ENCODE measurements at regions not wholly inside any gene's neighbourhood (a gene's known extent, or its start where the extent isn't known, plus 50 kb on each side); places are given as distances from the start of the nearest gene placed in this dataset.

GRCh38 chrX:69029771-69030170 is 135.5 kb downstream of the PJA1 start:
- no peaks in the 10 kb centered on the region for H3K9me3 ChIP-seq (replicated peaks; ENCODE audit: insufficient read depth, low read length)
- no peaks in the 10 kb centered on the region for H3K36me3 ChIP-seq (replicated peaks; ENCODE audit: insufficient read depth, low read length)
- H3K79me2 ChIP-seq (ENCODE audit: low read length): no peaks in the 10 kb centered on the region
- no peak for DNase-seq
- H3K4me3 ChIP-seq (ENCODE audit: low read length): no peak overlapping the region
- no peaks in the 10 kb centered on the region for H4K20me1 ChIP-seq (ENCODE audit: insufficient read depth, low read length)
- H3K4me2 ChIP-seq (ENCODE audit: low read depth, low read length): no peak overlapping the region
- no peaks in the 10 kb centered on the region for H3K4me1 ChIP-seq (ENCODE audit: low read length)
- no peaks in the 10 kb centered on the region for H3F3A ChIP-seq (ENCODE audit: insufficient read depth, low read length)
- no peak overlapping the region for H2AFZ ChIP-seq (ENCODE audit: low read length)
- no peak overlapping the region for H3K27ac ChIP-seq (ENCODE audit: low read length)
- H3K27me3 ChIP-seq (replicated peaks; ENCODE audit: insufficient read depth, low read length): no peaks in the 10 kb centered on the region
- no peak for TF ChIP-seq EZH2phosphoT487 (IDR thresholded peaks at IDR 0.05; ENCODE audit: low read length)
- TF ChIP-seq CTCF (IDR thresholded peaks at IDR 0.05; ENCODE audit: low read length): no peak
- H3K9ac ChIP-seq (ENCODE audit: low read length): no peak overlapping the region
- H3K9me2 ChIP-seq (replicated peaks; ENCODE audit: insufficient read depth, low read length): no peaks in the 10 kb centered on the region

DNA sequence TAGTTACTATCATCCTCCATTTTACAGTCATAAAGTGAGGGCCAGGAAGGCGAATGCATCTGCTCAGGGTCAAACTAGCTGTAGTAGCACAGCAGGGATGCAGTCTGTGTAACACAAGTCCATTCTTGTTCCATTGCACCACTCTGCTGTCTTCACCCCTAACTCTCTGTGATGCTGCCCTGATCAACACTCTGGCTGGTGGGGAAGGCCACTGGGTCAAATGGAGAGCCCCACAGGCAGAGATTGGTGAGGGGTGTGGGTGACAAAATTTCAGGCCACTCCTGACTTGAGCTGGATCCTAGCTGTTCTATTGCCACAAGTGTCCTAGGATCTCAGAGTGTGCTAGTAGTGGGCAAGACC is 136.5 kb downstream of the PJA1 start:
- Histone ChIP-seq H3K9me3 (replicated peaks; ENCODE audit: insufficient read depth, low read length) (no peaks in the 10 kb centered on the region), H3K36me3 (replicated peaks; ENCODE audit: insufficient read depth, low read length) (no peaks in the 10 kb centered on the region), H3K9ac (ENCODE audit: low read length) (no peak overlapping the region), H3F3A (ENCODE audit: insufficient read depth, low read length) (no peaks in the 10 kb centered on the region), H3K27ac (ENCODE audit: low read length) (no peak overlapping the region), H3K9me2 (replicated peaks; ENCODE audit: insufficient read depth, low read length) (no peaks in the 10 kb centered on the region), H4K20me1 (ENCODE audit: insufficient read depth, low read length) (no peaks in the 10 kb centered on the region), H3K4me1 (ENCODE audit: low read length) (no peaks in the 10 kb centered on the region), H3K4me3 (ENCODE audit: low read length) (no peak overlapping the region), H3K4me2 (ENCODE audit: low read depth, low read length) (no peak overlapping the region), H3K27me3 (replicated peaks; ENCODE audit: insufficient read depth, low read length) (no peaks in the 10 kb centered on the region), H3K79me2 (ENCODE audit: low read length) (no peaks in the 10 kb centered on the region), H2AFZ (ENCODE audit: low read length) (no peak overlapping the region)
- TF ChIP-seq EZH2 (optimal IDR thresholded peaks at IDR 0.05; ENCODE audit: low read depth, low read length) (no peak), CTCF (IDR thresholded peaks at IDR 0.05; ENCODE audit: low read length) (no peak), EZH2phosphoT487 (IDR thresholded peaks at IDR 0.05; ENCODE audit: low read length) (no peak)
- DNase-seq: no peak

DNA sequence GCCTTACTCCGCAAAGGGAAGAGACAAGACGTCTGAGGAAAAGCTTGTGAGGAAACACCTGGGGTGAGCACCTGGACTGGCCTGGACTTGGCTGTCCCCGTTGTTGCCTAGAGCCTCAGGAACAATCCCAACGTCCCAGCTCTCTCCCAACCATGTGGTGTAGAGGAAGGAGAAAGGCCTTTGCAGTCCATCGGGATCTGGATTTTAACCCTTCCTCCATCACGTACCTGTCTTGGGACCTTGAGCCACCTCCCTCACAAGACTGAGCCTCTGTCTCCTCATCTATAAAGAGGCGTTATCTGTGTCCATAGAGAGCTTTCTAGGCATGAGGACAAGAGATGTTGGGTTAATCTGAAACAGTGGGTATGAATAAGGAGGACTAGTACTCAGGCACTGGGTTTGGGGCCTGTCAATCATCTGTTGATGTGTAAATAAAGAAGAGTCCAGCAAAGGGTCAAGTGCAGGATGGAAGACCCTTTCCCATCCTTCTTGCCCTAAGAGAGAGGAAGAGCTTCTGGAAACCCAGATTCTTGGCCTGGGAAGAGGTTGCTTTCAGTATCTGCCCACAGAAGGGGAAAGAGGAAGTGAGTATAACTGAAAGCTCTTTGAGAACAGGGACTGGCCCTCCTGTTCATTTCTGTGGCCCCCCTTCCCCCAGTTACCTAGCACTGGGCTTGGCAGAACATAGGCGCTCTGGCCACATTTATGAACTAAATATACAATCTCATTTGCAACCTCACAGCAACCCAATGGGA is 137.1 kb downstream of the PJA1 start:
- no peaks in the 10 kb centered on the region for H3K9me3 ChIP-seq (replicated peaks; ENCODE audit: insufficient read depth, low read length)
- H3K27ac ChIP-seq (ENCODE audit: low read length): no peak overlapping the region
- H3K79me2 ChIP-seq (ENCODE audit: low read length): no peaks in the 10 kb centered on the region
- H3F3A ChIP-seq (ENCODE audit: insufficient read depth, low read length): no peaks in the 10 kb centered on the region
- H3K9ac ChIP-seq (ENCODE audit: low read length): no peak overlapping the region
- no peaks in the 10 kb centered on the region for H3K27me3 ChIP-seq (replicated peaks; ENCODE audit: insufficient read depth, low read length)
- no peak overlapping the region for H3K4me3 ChIP-seq (ENCODE audit: low read length)
- no peaks in the 10 kb centered on the region for H3K9me2 ChIP-seq (replicated peaks; ENCODE audit: insufficient read depth, low read length)
- TF ChIP-seq CTCF (IDR thresholded peaks at IDR 0.05; ENCODE audit: low read length) (no peak), EZH2phosphoT487 (IDR thresholded peaks at IDR 0.05; ENCODE audit: low read length) (no peak)
- H3K4me2 ChIP-seq (ENCODE audit: low read depth, low read length): no peak overlapping the region
- H2AFZ ChIP-seq (ENCODE audit: low read length): no peak overlapping the region
- H3K4me1 ChIP-seq (ENCODE audit: low read length): no peaks in the 10 kb centered on the region
- H3K36me3 ChIP-seq (replicated peaks; ENCODE audit: insufficient read depth, low read length): no peaks in the 10 kb centered on the region
- DNase-seq: no peak
- no peaks in the 10 kb centered on the region for H4K20me1 ChIP-seq (ENCODE audit: insufficient read depth, low read length)

Measured in MM.1S (cell line).